ENCODE measurements at regions not wholly inside any gene's neighbourhood (a gene's known extent, or its start where the extent isn't known, plus 50 kb on each side); places are given as distances from the start of the nearest gene placed in this dataset.

DNA sequence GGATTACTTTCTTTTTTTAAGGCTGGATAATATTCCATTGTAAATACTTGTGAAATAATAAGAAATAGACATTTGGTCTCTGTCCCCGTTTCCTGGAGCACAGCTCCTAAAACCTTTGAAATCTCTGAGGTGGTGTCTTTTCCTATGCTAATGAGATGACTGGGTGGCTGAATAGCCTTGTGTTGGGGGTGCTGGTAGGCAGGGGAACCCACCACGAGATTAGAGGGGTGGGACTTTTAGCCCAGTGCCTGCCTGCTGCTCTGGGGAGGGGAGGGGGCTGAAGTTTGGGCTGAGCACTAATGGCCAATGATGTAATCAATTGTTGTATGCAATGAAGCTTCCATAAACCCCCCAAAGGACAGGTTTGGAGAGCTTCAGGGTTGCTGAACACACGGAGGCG, 175.7 kb downstream of the FGF9 start:
- Histone ChIP-seq H3K4me3 (ENCODE audit: low read depth, low read length) (no peak overlapping the region), H3K36me3 (ENCODE audit: control insufficient read depth, insufficient read depth, low read length) (no peaks in the 10 kb centered on the region), H3K27me3 (ENCODE audit: control insufficient read depth, insufficient read depth, low read length) (no peaks in the 10 kb centered on the region)
- no peak for DNase-seq (ENCODE audit: low read depth)
- ChIA-PET POLR2A (no interaction called here), CTCF (no interaction called here)
- no peak for TF ChIP-seq CTCF (IDR thresholded peaks at IDR 0.05; ENCODE audit: insufficient read depth, low read depth, low read length)

DNA sequence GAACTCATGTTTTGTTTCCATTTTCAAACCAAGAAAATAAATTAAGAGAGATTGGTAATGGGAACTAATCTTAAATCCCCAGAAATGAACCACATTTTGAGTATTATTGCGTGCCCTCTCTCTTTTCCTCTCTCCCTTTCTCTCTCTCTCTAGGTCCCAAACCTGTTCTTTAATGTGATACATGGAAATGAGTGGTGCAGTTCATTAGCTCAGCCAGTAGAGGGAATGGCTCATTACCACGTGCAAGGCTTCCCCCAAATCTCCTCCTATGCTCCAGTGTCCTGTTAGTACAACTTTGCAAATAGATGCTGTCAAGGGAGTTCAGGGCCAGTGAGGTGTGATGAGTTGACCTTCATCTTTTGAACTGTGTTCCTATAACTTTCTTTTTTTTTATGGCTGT, 178.4 kb downstream of the FGF9 start:
- POLR2A ChIA-PET, result no interaction called here
- Histone ChIP-seq H3K36me3 (ENCODE audit: control insufficient read depth, insufficient read depth, low read length) (no peaks in the 10 kb centered on the region), H3K4me3 (ENCODE audit: low read depth, low read length) (no peak overlapping the region), H3K27me3 (ENCODE audit: control insufficient read depth, insufficient read depth, low read length) (no peaks in the 10 kb centered on the region)
- peak; percentile 41; the same call in 1 of the 2 replicates for TF ChIP-seq CTCF (IDR thresholded peaks at IDR 0.05; ENCODE audit: insufficient read depth, low read depth, low read length)
- CTCF ChIA-PET, result interaction anchor here (0.7 kb wide), 1 partner anchor 9 kb away, joined by 6 read pairs; no protein-coding TSS in a partner anchor
- DNase-seq (ENCODE audit: low read depth), result no peak

- no peak overlapping the region for H3K4me3 ChIP-seq (ENCODE audit: low read depth, low read length)
- ChIA-PET POLR2A (no interaction called here), CTCF (no interaction called here)
- no peak for TF ChIP-seq CTCF (IDR thresholded peaks at IDR 0.05; ENCODE audit: insufficient read depth, low read depth, low read length)
- H3K27me3 ChIP-seq (ENCODE audit: control insufficient read depth, insufficient read depth, low read length), result no peaks in the 10 kb centered on the region
- H3K36me3 ChIP-seq (ENCODE audit: control insufficient read depth, insufficient read depth, low read length), result no peaks in the 10 kb centered on the region
- DNase-seq (ENCODE audit: low read depth), result no peak
Observed at GRCh38 chr13:21850013-21851006, 179.4 kb downstream of the FGF9 start.

GRCh38 chr13:21852043-21852442, 181.2 kb downstream of the FGF9 start:
- no peaks in the 10 kb centered on the region for H3K36me3 ChIP-seq (ENCODE audit: control insufficient read depth, insufficient read depth, low read length)
- no peak for DNase-seq (ENCODE audit: low read depth)
- H3K27me3 ChIP-seq (ENCODE audit: control insufficient read depth, insufficient read depth, low read length), result no peaks in the 10 kb centered on the region
- TF ChIP-seq CTCF (IDR thresholded peaks at IDR 0.05; ENCODE audit: insufficient read depth, low read depth, low read length), result no peak
- CTCF ChIA-PET, result no interaction called here
- POLR2A ChIA-PET, result no interaction called here
- no peak overlapping the region for H3K4me3 ChIP-seq (ENCODE audit: low read depth, low read length)

- ChIA-PET POLR2A (no interaction called here), CTCF (no interaction called here)
- TF ChIP-seq CTCF (IDR thresholded peaks at IDR 0.05; ENCODE audit: insufficient read depth, low read depth, low read length), result no peak
- no peak overlapping the region for H3K4me3 ChIP-seq (ENCODE audit: low read depth, low read length)
- H3K36me3 ChIP-seq (ENCODE audit: control insufficient read depth, insufficient read depth, low read length), result no peaks in the 10 kb centered on the region
- no peak for DNase-seq (ENCODE audit: low read depth)
- H3K27me3 ChIP-seq (ENCODE audit: control insufficient read depth, insufficient read depth, low read length), result no peaks in the 10 kb centered on the region
Observed at GRCh38 chr13:21853779-21854178, 182.9 kb downstream of the FGF9 start.

Data from BJ (cell line).